H1 (cell line): ENCODE measurements at regions not wholly inside any gene's neighbourhood (a gene's known extent, or its start where the extent isn't known, plus 50 kb on each side); places are given as distances from the start of the nearest gene placed in this dataset.

Experiments
- TF ChIP-seq, protein P1 (sequence below): IDR thresholded peaks from 2 replicates; pipeline ENCODE4 v1.6.1; 2012; ENCODE audit warnings: inconsistent platforms

DNA sequence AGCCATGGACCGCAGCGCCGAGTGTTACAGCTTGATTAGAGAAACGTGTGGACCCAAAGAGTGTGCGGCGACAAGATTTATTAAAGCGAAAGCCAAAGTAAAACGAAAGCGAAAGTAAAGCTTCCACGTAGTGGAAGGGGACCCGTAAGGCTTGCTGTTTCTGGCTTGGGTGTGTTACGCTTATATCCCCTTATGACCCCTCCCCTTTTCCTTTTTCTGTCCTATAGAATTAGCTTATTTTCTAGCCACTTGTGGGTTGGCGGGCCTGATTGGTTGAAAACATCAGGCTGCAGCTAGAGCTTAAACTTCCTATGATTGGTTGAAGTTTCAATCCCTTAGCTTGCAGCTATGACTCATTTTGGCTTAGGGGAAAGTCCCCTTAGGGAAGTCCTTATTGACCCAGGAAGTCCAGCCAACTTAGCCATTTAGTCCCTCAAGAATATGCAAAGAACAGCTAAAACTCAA lies 969.7 kb downstream of the DCDC2C start (continued):
- TF ChIP-seq, protein P1, sequence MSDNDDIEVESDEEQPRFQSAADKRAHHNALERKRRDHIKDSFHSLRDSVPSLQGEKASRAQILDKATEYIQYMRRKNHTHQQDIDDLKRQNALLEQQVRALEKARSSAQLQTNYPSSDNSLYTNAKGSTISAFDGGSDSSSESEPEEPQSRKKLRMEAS: no peak
